Central memory CD8-positive, alpha-beta T cell (primary cell): ENCODE measurements at regions not wholly inside any gene's neighbourhood (a gene's known extent, or its start where the extent isn't known, plus 50 kb on each side); places are given as distances from the start of the nearest gene placed in this dataset.
"Not testable (repeated sequence)": the region's sequence is repeated elsewhere in the genome, so short reads cannot be mapped to it uniquely, and the experiment has no call there.

Source experiments
- ATAC-seq: fragments of 150-1000 bp; cut with Tn5 transposase; replicated peaks from 2 replicates; pipeline ENCODE4 v1.10.0; 2022; ENCODE audit warnings: mild to moderate bottlenecking, moderate FRiP score, moderate number of reproducible peaks; ENCODE audit not compliant: poor library complexity, severe bottlenecking; ENCODE audit errors: extremely low read depth
- DNase-seq, 2 donors: peaks; one replicate each; pipeline ENCODE4 v3.0.0; 2021; ENCODE audit warnings: low spot score in 2 of 2
- H3K27ac Mint-ChIP-seq: one replicate; pipeline ENCODE4 v1.8.0; 2022; ENCODE audit warnings: low read depth, mild to moderate bottlenecking, moderate library complexity, mixed read lengths
- H3K27me3 Mint-ChIP-seq: one replicate; pipeline ENCODE4 v1.8.0; 2022; ENCODE audit warnings: mixed read lengths
- H3K36me3 Mint-ChIP-seq: one replicate; pipeline ENCODE4 v1.8.0; 2022; ENCODE audit warnings: mild to moderate bottlenecking, moderate library complexity, mixed read lengths; ENCODE audit not compliant: insufficient read depth
- H3K4me1 Mint-ChIP-seq: one replicate; pipeline ENCODE4 v1.8.0; 2022; ENCODE audit warnings: mixed read lengths
- H3K4me3 Mint-ChIP-seq: one replicate; pipeline ENCODE4 v1.8.0; 2022; ENCODE audit warnings: mild to moderate bottlenecking, moderate library complexity, mixed read lengths
- H3K9me3 Mint-ChIP-seq: one replicate; pipeline ENCODE4 v1.8.0; 2022; ENCODE audit warnings: mixed read lengths

GRCh38 chr4:119958983-119959382, 107.7 kb downstream of the MAD2L1 start:
- Mint-ChIP-seq H3K9me3 (no peaks in the 10 kb centered on the region), H3K27me3 (no peaks in the 10 kb centered on the region), H3K27ac (no peak overlapping the region), H3K4me3 (no peak overlapping the region), H3K36me3 (no peaks in the 10 kb centered on the region), H3K4me1 (no peaks in the 10 kb centered on the region)
- ATAC-seq (no peak), DNase-seq (no peak)

GRCh38 chr4:119955256-119955655, 111.4 kb downstream of the MAD2L1 start:
- Mint-ChIP-seq H3K4me3 (no peak overlapping the region), H3K9me3 (no peaks in the 10 kb centered on the region), H3K27me3 (no peaks in the 10 kb centered on the region), H3K4me1 (no peaks in the 10 kb centered on the region), H3K27ac (no peak overlapping the region), H3K36me3 (no peaks in the 10 kb centered on the region)
- no peak for DNase-seq
- ATAC-seq, result no peak

GRCh38 chr4:119954487-119954886, 112.2 kb downstream of the MAD2L1 start:
- H3K9me3 Mint-ChIP-seq, ATAC-seq, H3K27me3 Mint-ChIP-seq, H3K4me3 Mint-ChIP-seq, DNase-seq, H3K27ac Mint-ChIP-seq, H3K36me3 Mint-ChIP-seq, H3K4me1 Mint-ChIP-seq: not testable (repeated sequence)

GRCh38 chr4:119946359-119946758, 120.3 kb downstream of the MAD2L1 start:
- ATAC-seq, result no peak
- Mint-ChIP-seq H3K27ac (no peak overlapping the region), H3K27me3 (no peaks in the 10 kb centered on the region), H3K36me3 (no peaks in the 10 kb centered on the region), H3K9me3 (no peaks in the 10 kb centered on the region), H3K4me3 (no peak overlapping the region), H3K4me1 (no peaks in the 10 kb centered on the region)
- no peak for DNase-seq

GRCh38 chr4:119942806-119943205, 123.8 kb downstream of the MAD2L1 start:
- no peaks in the 10 kb centered on the region for H3K9me3 Mint-ChIP-seq
- ATAC-seq (no peak), DNase-seq (no peak)
- no peak overlapping the region for H3K4me3 Mint-ChIP-seq
- no peaks in the 10 kb centered on the region for H3K36me3 Mint-ChIP-seq
- H3K27me3 Mint-ChIP-seq, result peaks cover 9% of the 10 kb centered on the region
- no peaks in the 10 kb centered on the region for H3K4me1 Mint-ChIP-seq
- H3K27ac Mint-ChIP-seq, result no peak overlapping the region

- Mint-ChIP-seq H3K4me1 (no peaks in the 10 kb centered on the region), H3K4me3 (no peak overlapping the region), H3K27ac (no peak overlapping the region), H3K27me3 (peaks cover 12% of the 10 kb centered on the region), H3K36me3 (no peaks in the 10 kb centered on the region), H3K9me3 (no peaks in the 10 kb centered on the region)
- ATAC-seq, result no peak
- no peak for DNase-seq
Observed at GRCh38 chr4:119940557-119940956, 126.1 kb downstream of the MAD2L1 start.

- H3K4me3 Mint-ChIP-seq, result no peak overlapping the region
- no peak overlapping the region for H3K27ac Mint-ChIP-seq
- no peaks in the 10 kb centered on the region for H3K9me3 Mint-ChIP-seq
- DNase-seq, result no peak
- H3K36me3 Mint-ChIP-seq, result no peaks in the 10 kb centered on the region
- H3K4me1 Mint-ChIP-seq, result no peaks in the 10 kb centered on the region
- H3K27me3 Mint-ChIP-seq, result peaks cover 12% of the 10 kb centered on the region
- no peak for ATAC-seq
Observed at GRCh38 chr4:119939071-119939995, 127.3 kb downstream of the MAD2L1 start.

GRCh38 chr4:119937746-119938145, 128.9 kb downstream of the MAD2L1 start:
- DNase-seq (no peak), ATAC-seq (no peak)
- H3K4me3 Mint-ChIP-seq, result no peak overlapping the region
- H3K9me3 Mint-ChIP-seq, result no peaks in the 10 kb centered on the region
- H3K27ac Mint-ChIP-seq, result no peak overlapping the region
- peaks cover 12% of the 10 kb centered on the region for H3K27me3 Mint-ChIP-seq
- no peaks in the 10 kb centered on the region for H3K36me3 Mint-ChIP-seq
- no peaks in the 10 kb centered on the region for H3K4me1 Mint-ChIP-seq

GRCh38 chr4:119933606-119934005, 133.0 kb downstream of the MAD2L1 start:
- no peaks in the 10 kb centered on the region for H3K4me1 Mint-ChIP-seq

GRCh38 chr4:119932277-119932676, 134.4 kb downstream of the MAD2L1 start:
- no peaks in the 10 kb centered on the region for H3K9me3 Mint-ChIP-seq
- DNase-seq, result no peak
- no peak overlapping the region for H3K4me3 Mint-ChIP-seq
- ATAC-seq, result no peak
- no peak overlapping the region for H3K27ac Mint-ChIP-seq
- H3K4me1 Mint-ChIP-seq, result no peaks in the 10 kb centered on the region
- no peaks in the 10 kb centered on the region for H3K36me3 Mint-ChIP-seq
- no peaks in the 10 kb centered on the region for H3K27me3 Mint-ChIP-seq

More at GRCh38 chr4:119933606-119934005, 133.0 kb downstream of the MAD2L1 start:
- Mint-ChIP-seq H3K27me3 (peaks cover 11% of the 10 kb centered on the region), H3K36me3 (no peaks in the 10 kb centered on the region), H3K27ac (no peak overlapping the region), H3K9me3 (no peaks in the 10 kb centered on the region), H3K4me3 (no peak overlapping the region)
- no peak for DNase-seq
- ATAC-seq, result no peak

- Mint-ChIP-seq H3K36me3 (no peaks in the 10 kb centered on the region), H3K4me1 (no peaks in the 10 kb centered on the region), H3K4me3 (no peak overlapping the region), H3K9me3 (no peaks in the 10 kb centered on the region), H3K27ac (no peak overlapping the region), H3K27me3 (no peaks in the 10 kb centered on the region)
- ATAC-seq, result no peak
- DNase-seq, result no peak
Observed at GRCh38 chr4:119930546-119930945, 136.1 kb downstream of the MAD2L1 start.

- H3K9me3 Mint-ChIP-seq, result no peaks in the 10 kb centered on the region
Observed at GRCh38 chr4:119921830-119922229, 144.8 kb downstream of the MAD2L1 start.

GRCh38 chr4:119906277-119906676, 160.4 kb downstream of the MAD2L1 start:
- Mint-ChIP-seq H3K36me3 (no peaks in the 10 kb centered on the region), H3K27me3 (no peaks in the 10 kb centered on the region), H3K4me1 (no peaks in the 10 kb centered on the region), H3K9me3 (peaks cover 14% of the 10 kb centered on the region), H3K27ac (no peak overlapping the region), H3K4me3 (no peak overlapping the region)
- ATAC-seq (no peak), DNase-seq (no peak)

More at GRCh38 chr4:119921830-119922229, 144.8 kb downstream of the MAD2L1 start:
- H3K27me3 Mint-ChIP-seq, result no peaks in the 10 kb centered on the region
- no peak overlapping the region for H3K4me3 Mint-ChIP-seq
- ATAC-seq (no peak), DNase-seq (no peak)
- H3K4me1 Mint-ChIP-seq, result no peaks in the 10 kb centered on the region
- H3K36me3 Mint-ChIP-seq, result no peaks in the 10 kb centered on the region
- H3K27ac Mint-ChIP-seq, result no peak overlapping the region
